ENCODE measurements at regions not wholly inside any gene's neighbourhood (a gene's known extent, or its start where the extent isn't known, plus 50 kb on each side); places are given as distances from the start of the nearest gene placed in this dataset.
"Not testable (repeated sequence)": the region's sequence is repeated elsewhere in the genome, so short reads cannot be mapped to it uniquely, and the experiment has no call there.

DNA sequence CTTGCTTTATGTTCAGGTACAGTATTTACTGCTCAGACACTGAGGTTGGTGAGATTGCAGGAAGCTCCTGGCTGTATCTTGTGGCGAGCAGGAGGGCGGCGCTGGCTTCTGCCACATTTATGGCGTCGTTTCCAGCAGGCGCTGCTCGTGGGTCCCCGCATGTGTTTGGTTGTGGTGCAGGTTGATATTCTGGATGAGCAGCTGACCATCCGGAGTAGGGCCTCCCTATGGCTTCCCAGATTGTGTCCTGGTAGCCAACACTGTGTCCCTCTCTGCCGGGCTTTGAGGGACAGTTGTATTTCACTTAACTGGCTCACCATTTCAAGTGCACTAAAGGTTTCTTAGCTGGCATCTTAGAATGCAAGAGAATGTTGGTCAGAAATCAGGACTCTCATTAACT, 386.5 kb upstream of the TPM1 start:
- Histone ChIP-seq H3K27ac (ENCODE audit: low read depth, low read length) (no peak overlapping the region), H3K27me3 (ENCODE audit: control insufficient read depth in 2 of 2, insufficient read depth in 2 of 2, low read length in 2 of 2) (no peaks in the 10 kb centered on the region), H3K4me1 (ENCODE audit: control insufficient read depth in 2 of 2, insufficient read depth in 2 of 2, low read length in 2 of 2) (no peaks in the 10 kb centered on the region), H3K36me3 (ENCODE audit: control insufficient read depth in 2 of 3, insufficient read depth in 3 of 3, low read length in 3 of 3) (no peaks in the 10 kb centered on the region), H3K4me3 (ENCODE audit: low read length) (no peak overlapping the region), H3K9me3 (ENCODE audit: control insufficient read depth in 2 of 3, low read length in 3 of 3) (no peaks in the 10 kb centered on the region)
- DNase-seq (no peak), ATAC-seq (no peak)
- H3K9me3 Mint-ChIP-seq: peaks cover 0 to 5% (median 0%) of the 10 kb centered on the region in 11 donors
- peaks cover 0 to 7% (median 0%) of the 10 kb centered on the region in 5 donors for H3K36me3 Mint-ChIP-seq
- CTCF ChIA-PET: no interaction called here
- POLR2A ChIA-PET: no interaction called here
- no peak overlapping the region for H3K4me3 Mint-ChIP-seq
- H3K27ac Mint-ChIP-seq: no peak overlapping the region
- H3K27me3 Mint-ChIP-seq: peaks cover 0 to 15% (median 5%) of the 10 kb centered on the region in 5 donors
- intact Hi-C loops (cut with micrococcal nuclease): no loop called here
- peaks cover 0 to 6% (median 0%) of the 10 kb centered on the region in 7 donors for H3K4me1 Mint-ChIP-seq

DNA sequence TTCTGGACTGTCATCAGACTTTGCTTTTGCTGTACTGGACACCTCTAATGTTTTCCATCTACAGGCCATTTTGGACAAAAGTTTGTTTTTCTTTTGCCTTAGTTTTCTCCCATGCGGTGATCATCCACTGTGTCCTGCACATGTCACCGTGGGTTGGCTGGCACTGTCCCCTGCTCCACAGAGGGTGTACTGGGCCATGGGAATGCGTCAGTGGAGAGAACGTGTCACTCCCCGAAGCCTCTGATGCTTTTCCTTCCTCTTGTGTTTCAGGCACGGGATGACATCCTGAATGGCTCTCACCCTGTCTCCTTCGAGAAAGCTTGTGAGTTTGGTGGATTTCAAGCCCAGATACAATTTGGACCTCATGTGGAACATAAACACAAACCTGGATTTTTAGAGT, 385.0 kb upstream of the TPM1 start:
- CTCF ChIA-PET; H3K9me3 ChIP-seq (ENCODE audit: control insufficient read depth in 2 of 3, low read length in 3 of 3); ATAC-seq; H3K36me3 Mint-ChIP-seq; H3K9me3 Mint-ChIP-seq; H3K4me1 ChIP-seq (ENCODE audit: control insufficient read depth in 2 of 2, insufficient read depth in 2 of 2, low read length in 2 of 2); H3K4me3 Mint-ChIP-seq; H3K4me1 Mint-ChIP-seq; H3K27me3 ChIP-seq (ENCODE audit: control insufficient read depth in 2 of 2, insufficient read depth in 2 of 2, low read length in 2 of 2); H3K4me3 ChIP-seq (ENCODE audit: low read length); H3K27ac ChIP-seq (ENCODE audit: low read depth, low read length); intact Hi-C loops (cut with micrococcal nuclease); H3K36me3 ChIP-seq (ENCODE audit: control insufficient read depth in 2 of 3, insufficient read depth in 3 of 3, low read length in 3 of 3); H3K27ac Mint-ChIP-seq; DNase-seq: not testable (repeated sequence)
- POLR2A ChIA-PET: interaction anchor here (0.6 kb wide), 1 partner anchor 90 kb away, joined by 3 read pairs; no protein-coding TSS in a partner anchor
- peaks cover 0 to 12% (median 5%) of the 10 kb centered on the region in 5 donors for H3K27me3 Mint-ChIP-seq

DNA sequence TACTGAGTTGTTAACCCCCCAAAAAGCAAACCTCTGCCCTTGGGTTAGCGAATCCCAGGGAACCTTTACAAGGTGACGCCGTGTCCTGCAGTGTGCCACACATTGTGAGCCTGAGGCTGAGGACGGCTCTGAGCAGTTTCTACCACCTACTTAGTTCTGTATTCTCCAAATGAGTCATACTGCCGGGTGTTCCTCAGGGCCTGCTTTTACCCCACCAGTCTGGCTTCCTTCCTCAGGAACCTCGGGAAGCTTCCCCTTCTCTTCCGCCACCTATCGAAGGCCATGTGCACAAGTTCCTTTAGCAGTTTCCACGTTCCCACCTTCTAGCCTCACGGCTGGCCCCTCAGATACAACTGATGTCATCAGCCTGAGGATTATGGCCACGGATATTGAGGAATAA, 384.0 kb upstream of the TPM1 start:
- Mint-ChIP-seq H3K9me3 (peaks cover 0 to 5% (median 0%) of the 10 kb centered on the region in 11 donors), H3K27ac (no peak overlapping the region), H3K36me3 (no peaks in the 10 kb centered on the region), H3K4me1 (peaks cover 0 to 6% (median 0%) of the 10 kb centered on the region in 7 donors), H3K27me3 (peaks cover 0 to 12% (median 5%) of the 10 kb centered on the region in 5 donors), H3K4me3 (no peak overlapping the region)
- H3K4me1 ChIP-seq (ENCODE audit: control insufficient read depth in 2 of 2, insufficient read depth in 2 of 2, low read length in 2 of 2): no peaks in the 10 kb centered on the region
- ATAC-seq (peak; percentile 83), DNase-seq (no peak)
- intact Hi-C loops (cut with micrococcal nuclease): no loop called here
- H3K36me3 ChIP-seq (ENCODE audit: control insufficient read depth in 2 of 3, insufficient read depth in 3 of 3, low read length in 3 of 3): no peaks in the 10 kb centered on the region
- H3K27ac ChIP-seq (ENCODE audit: low read depth, low read length): no peak overlapping the region
- no peak overlapping the region for H3K4me3 ChIP-seq (ENCODE audit: low read length)
- H3K27me3 ChIP-seq (ENCODE audit: control insufficient read depth in 2 of 2, insufficient read depth in 2 of 2, low read length in 2 of 2): no peaks in the 10 kb centered on the region
- no peaks in the 10 kb centered on the region for H3K9me3 ChIP-seq (ENCODE audit: control insufficient read depth in 2 of 3, low read length in 3 of 3)
- POLR2A ChIA-PET: no interaction called here
- CTCF ChIA-PET: no interaction called here

- no peak overlapping the region for H3K27ac ChIP-seq (ENCODE audit: low read depth, low read length)
- CTCF ChIA-PET: no interaction called here
- H3K27me3 ChIP-seq (ENCODE audit: control insufficient read depth in 2 of 2, insufficient read depth in 2 of 2, low read length in 2 of 2): no peaks in the 10 kb centered on the region
- Mint-ChIP-seq H3K4me3 (no peak overlapping the region), H3K27me3 (peaks cover 0 to 9% (median 0%) of the 10 kb centered on the region in 5 donors), H3K4me1 (peaks cover 0 to 2% (median 0%) of the 10 kb centered on the region in 7 donors), H3K9me3 (no peaks in the 10 kb centered on the region), H3K36me3 (peaks cover 0 to 4% (median 0%) of the 10 kb centered on the region in 5 donors), H3K27ac (no peak overlapping the region)
- no peaks in the 10 kb centered on the region for H3K9me3 ChIP-seq (ENCODE audit: control insufficient read depth in 2 of 3, low read length in 3 of 3)
- H3K4me3 ChIP-seq (ENCODE audit: low read length): no peak overlapping the region
- no peaks in the 10 kb centered on the region for H3K36me3 ChIP-seq (ENCODE audit: control insufficient read depth in 2 of 3, insufficient read depth in 3 of 3, low read length in 3 of 3)
- intact Hi-C loops (cut with micrococcal nuclease): no loop called here
- DNase-seq: no peak
- POLR2A ChIA-PET: no interaction called here
- no peak for ATAC-seq
- no peaks in the 10 kb centered on the region for H3K4me1 ChIP-seq (ENCODE audit: control insufficient read depth in 2 of 2, insufficient read depth in 2 of 2, low read length in 2 of 2)
Measured at GRCh38 chr15:62663547-62663946, 379.0 kb upstream of the TPM1 start.

GRCh38 chr15:62665449-62665848, 377.1 kb upstream of the TPM1 start:
- Histone ChIP-seq H3K27ac (ENCODE audit: low read depth, low read length) (no peak overlapping the region), H3K27me3 (ENCODE audit: control insufficient read depth in 2 of 2, insufficient read depth in 2 of 2, low read length in 2 of 2) (no peaks in the 10 kb centered on the region), H3K9me3 (ENCODE audit: control insufficient read depth in 2 of 3, low read length in 3 of 3) (no peaks in the 10 kb centered on the region), H3K4me1 (ENCODE audit: control insufficient read depth in 2 of 2, insufficient read depth in 2 of 2, low read length in 2 of 2) (no peaks in the 10 kb centered on the region), H3K4me3 (ENCODE audit: low read length) (no peak overlapping the region), H3K36me3 (ENCODE audit: control insufficient read depth in 2 of 3, insufficient read depth in 3 of 3, low read length in 3 of 3) (no peaks in the 10 kb centered on the region)
- Mint-ChIP-seq H3K27ac (no peak overlapping the region), H3K4me3 (no peak overlapping the region), H3K27me3 (peaks cover 0 to 9% (median 0%) of the 10 kb centered on the region in 5 donors), H3K36me3 (peaks cover 0 to 4% (median 0%) of the 10 kb centered on the region in 5 donors), H3K9me3 (peaks cover 0 to 2% (median 0%) of the 10 kb centered on the region in 11 donors), H3K4me1 (no peaks in the 10 kb centered on the region)
- DNase-seq: no peak
- intact Hi-C loops (cut with micrococcal nuclease): no loop called here
- ATAC-seq: no peak
- ChIA-PET POLR2A (no interaction called here), CTCF (no interaction called here)

GRCh38 chr15:62666046-62666445, 376.5 kb upstream of the TPM1 start:
- Mint-ChIP-seq H3K4me1 (no peaks in the 10 kb centered on the region), H3K27ac (no peak overlapping the region), H3K36me3 (peaks cover 0 to 4% (median 0%) of the 10 kb centered on the region in 5 donors), H3K9me3 (peaks cover 0 to 4% (median 0%) of the 10 kb centered on the region in 11 donors), H3K4me3 (no peak overlapping the region), H3K27me3 (peaks cover 0 to 5% (median 0%) of the 10 kb centered on the region in 5 donors)
- H3K27me3 ChIP-seq (ENCODE audit: control insufficient read depth in 2 of 2, insufficient read depth in 2 of 2, low read length in 2 of 2): no peaks in the 10 kb centered on the region
- no peak overlapping the region for H3K27ac ChIP-seq (ENCODE audit: low read depth, low read length)
- intact Hi-C loops (cut with micrococcal nuclease): no loop called here
- no peak for DNase-seq
- no peak overlapping the region for H3K4me3 ChIP-seq (ENCODE audit: low read length)
- ChIA-PET POLR2A (no interaction called here), CTCF (no interaction called here)
- no peak for ATAC-seq
- no peaks in the 10 kb centered on the region for H3K4me1 ChIP-seq (ENCODE audit: control insufficient read depth in 2 of 2, insufficient read depth in 2 of 2, low read length in 2 of 2)
- no peaks in the 10 kb centered on the region for H3K36me3 ChIP-seq (ENCODE audit: control insufficient read depth in 2 of 3, insufficient read depth in 3 of 3, low read length in 3 of 3)
- no peaks in the 10 kb centered on the region for H3K9me3 ChIP-seq (ENCODE audit: control insufficient read depth in 2 of 3, low read length in 3 of 3)

GRCh38 chr15:62672268-62672667, 370.3 kb upstream of the TPM1 start:
- ChIA-PET CTCF (no interaction called here), POLR2A (no interaction called here)
- Histone ChIP-seq H3K9me3 (ENCODE audit: control insufficient read depth in 2 of 3, low read length in 3 of 3) (no peaks in the 10 kb centered on the region), H3K4me1 (ENCODE audit: control insufficient read depth in 2 of 2, insufficient read depth in 2 of 2, low read length in 2 of 2) (no peaks in the 10 kb centered on the region), H3K36me3 (ENCODE audit: control insufficient read depth in 2 of 3, insufficient read depth in 3 of 3, low read length in 3 of 3) (no peaks in the 10 kb centered on the region), H3K27ac (ENCODE audit: low read depth, low read length) (no peak overlapping the region), H3K27me3 (ENCODE audit: control insufficient read depth in 2 of 2, insufficient read depth in 2 of 2, low read length in 2 of 2) (no peaks in the 10 kb centered on the region), H3K4me3 (ENCODE audit: low read length) (no peak overlapping the region)
- intact Hi-C loops (cut with micrococcal nuclease): no loop called here
- Mint-ChIP-seq H3K4me3 (no peak overlapping the region), H3K27ac (no peak overlapping the region), H3K9me3 (peaks cover 0 to 4% (median 0%) of the 10 kb centered on the region in 11 donors), H3K27me3 (peaks cover 0 to 9% (median 5%) of the 10 kb centered on the region in 5 donors), H3K36me3 (peaks cover 0 to 3% (median 0%) of the 10 kb centered on the region in 5 donors), H3K4me1 (no peaks in the 10 kb centered on the region)
- ATAC-seq (no peak), DNase-seq (no peak)

Data from naive thymus-derived CD4-positive, alpha-beta T cell (primary cell).